Liver (tissue), 8 donors: ENCODE measurements at regions not wholly inside any gene's neighbourhood (a gene's known extent, or its start where the extent isn't known, plus 50 kb on each side); places are given as distances from the start of the nearest gene placed in this dataset.

Experiments
- DNase-seq: peaks from one replicate; pipeline ENCODE4 v3.0.0-alpha.2; 2017; ENCODE audit warnings: low spot score
- H3K27ac ChIP-seq, 2 donors: one replicate each; pipeline ENCODE4 v1.7.0; 2013; ENCODE audit warnings: inconsistent platforms in 2 of 2, low read length in 2 of 2, control low read depth in 1 of 2, low read depth in 1 of 2, mild to moderate bottlenecking in 1 of 2
- H3K27me3 ChIP-seq, 4 donors: one replicate each; pipeline versions ENCODE4 v1.6.1 to v1.7.0; 2013; ENCODE audit warnings: low read length in 3 of 4, inconsistent platforms in 1 of 4, mild to moderate bottlenecking in 1 of 4, moderate library complexity in 1 of 4; ENCODE audit not compliant: control insufficient read depth in 4 of 4, insufficient read depth in 4 of 4
- H3K36me3 ChIP-seq, 4 donors: one replicate each; pipeline versions ENCODE4 v1.6.1 to v1.7.0; 2013; ENCODE audit warnings: low read length in 3 of 4, mild to moderate bottlenecking in 3 of 4, low read depth in 1 of 4, moderate library complexity in 1 of 4; ENCODE audit not compliant: control insufficient read depth in 4 of 4, insufficient read depth in 3 of 4
- H3K4me1 ChIP-seq, 4 donors: one replicate each; pipeline versions ENCODE4 v1.6.1 to v1.7.0; 2013; ENCODE audit warnings: low read length in 3 of 4, mild to moderate bottlenecking in 3 of 4, moderate library complexity in 1 of 4; ENCODE audit not compliant: control insufficient read depth in 4 of 4, insufficient read depth in 4 of 4
- H3K4me3 ChIP-seq, 3 donors: one replicate each; pipeline versions ENCODE4 v1.6.1 to v1.7.0; 2013; ENCODE audit warnings: low read length in 3 of 3, control low read depth in 1 of 3, low read depth in 1 of 3, mild to moderate bottlenecking in 1 of 3
- H3K9ac ChIP-seq, 2 donors: one replicate each; pipeline ENCODE4 v1.7.0; 2013; ENCODE audit warnings: low read length in 2 of 2, mild to moderate bottlenecking in 2 of 2, moderate library complexity in 2 of 2, control low read depth in 1 of 2, low read depth in 1 of 2
- H3K9me3 ChIP-seq, 4 donors: one replicate each; pipeline versions ENCODE4 v1.6.1 to v1.7.0; 2013; ENCODE audit warnings: low read length in 3 of 4; ENCODE audit not compliant: control insufficient read depth in 4 of 4
- CTCF ChIP-seq: fragments of 150-350 bp; IDR thresholded peaks from 2 replicates; pipeline ENCODE4 v1.5.1; 2017; ENCODE audit warnings: improper control_type of control experiment, low read depth, low read length; ENCODE audit not compliant: missing input control
- EGR1 ChIP-seq, 2 donors: IDR thresholded peaks; 2 replicates each; pipeline ENCODE4 v1.6.1; 2016 to 2018; ENCODE audit warnings: antibody characterized with exemption in 2 of 2, low read depth in 2 of 2
- FOXA2 ChIP-seq: IDR thresholded peaks from 2 replicates; pipeline ENCODE4 v1.6.1; 2016; ENCODE audit warnings: antibody characterized with exemption
- HNF4A ChIP-seq, 2 donors: conservative IDR thresholded peaks; 2 replicates each; pipeline ENCODE4 v1.6.1; 2016; ENCODE audit warnings: antibody characterized with exemption in 2 of 2, mild to moderate bottlenecking in 2 of 2
- MAX ChIP-seq: IDR thresholded peaks from 2 replicates; pipeline ENCODE4 v1.6.1; 2016; ENCODE audit warnings: antibody characterized with exemption
- NR2F2 ChIP-seq: IDR thresholded peaks from 2 replicates; pipeline ENCODE4 v1.6.1; 2016; ENCODE audit warnings: antibody characterized with exemption
- REST ChIP-seq: IDR thresholded peaks from 2 replicates; pipeline ENCODE4 v1.6.1; 2016; ENCODE audit warnings: antibody characterized with exemption, mild to moderate bottlenecking
- RXRA ChIP-seq, 2 donors: IDR thresholded peaks; 2 replicates each; pipeline ENCODE4 v1.6.1; 2017 to 2018; ENCODE audit warnings: antibody characterized with exemption in 2 of 2, mild to moderate bottlenecking in 1 of 2
- SP1 ChIP-seq: IDR thresholded peaks from 2 replicates; pipeline ENCODE4 v1.6.1; 2018; ENCODE audit warnings: antibody characterized with exemption, mild to moderate bottlenecking
- TAF1 ChIP-seq: conservative IDR thresholded peaks from 2 replicates; pipeline ENCODE4 v1.6.1; 2016; ENCODE audit warnings: antibody characterized with exemption, mild to moderate bottlenecking
- YY1 ChIP-seq: IDR thresholded peaks from 2 replicates; pipeline ENCODE4 v1.6.1; 2016; ENCODE audit warnings: antibody characterized with exemption, mild to moderate bottlenecking
- ZBTB33 ChIP-seq: IDR thresholded peaks from 2 replicates; pipeline ENCODE4 v1.6.1; 2016; ENCODE audit warnings: antibody characterized with exemption
- WGBS: extraction: QIAGEN DNeasy Blood & Tissue Kit; methylation state at CpG from one replicate; pipeline ENCODE4 v1.1.7; 2013; 5-methylcytosine and 5-hydroxymethylcytosine counted together
- donor health status: healthy.
- donor health status: healthy.
- donor health status: healthy.
- donor health status: healthy.
- donor health status: healthy.

- Histone ChIP-seq H3K36me3 (no peaks in the 10 kb centered on the region), H3K9ac (no peak overlapping the region), H3K27ac (no peak overlapping the region), H3K4me3 (no peak overlapping the region), H3K27me3 (no peaks in the 10 kb centered on the region), H3K4me1 (peaks cover 0 to 2% (median 0%) of the 10 kb centered on the region in 4 donors), H3K9me3 (no peaks in the 10 kb centered on the region)
- no peak for DNase-seq
- TF ChIP-seq TAF1 (no peak), REST (no peak), RXRA (IDR thresholded peaks at IDR 0.05) (no peak), NR2F2 (no peak), CTCF (no peak), EGR1 (IDR thresholded peaks at IDR 0.05; ENCODE audit: low read depth in 2 of 2) (no peak), SP1 (no peak), MAX (no peak), HNF4A (conservative IDR thresholded peaks at IDR 0.05) (no peak), FOXA2 (no peak), YY1 (no peak), ZBTB33 (no peak)
- WGBS, result 36% methylated on average over 2 of the region's 2 CpGs
These were observed 323.9 kb downstream of the NNT start for GRCh38 chr5:43926923-43927322.

GRCh38 chr5:43920422-43920821, 317.4 kb downstream of the NNT start:
- Histone ChIP-seq H3K27me3 (no peaks in the 10 kb centered on the region), H3K36me3 (no peaks in the 10 kb centered on the region), H3K9ac (no peak overlapping the region), H3K4me3 (no peak overlapping the region), H3K27ac (no peak overlapping the region), H3K4me1 (no peaks in the 10 kb centered on the region), H3K9me3 (peaks cover 0 to 4% (median under 1%) of the 10 kb centered on the region in 4 donors)
- TF ChIP-seq MAX (no peak), CTCF (no peak), FOXA2 (no peak), ZBTB33 (no peak), HNF4A (conservative IDR thresholded peaks at IDR 0.05) (no peak), SP1 (no peak), REST (no peak)
- DNase-seq, result no peak
